ENCODE measurements at regions not wholly inside any gene's neighbourhood (a gene's known extent, or its start where the extent isn't known, plus 50 kb on each side); places are given as distances from the start of the nearest gene placed in this dataset.

GRCh38 chrX:94041881-94042280, 367.9 kb downstream of the FAM133A start:
- DNase-seq (ENCODE audit: extremely low read depth in 1 of 11, low read depth in 9 of 11, low spot score in 4 of 11): no peak

- DNase-seq (ENCODE audit: extremely low read depth in 1 of 11, low read depth in 9 of 11, low spot score in 4 of 11): no peak
Observed at GRCh38 chrX:94045724-94046123, 371.7 kb downstream of the FAM133A start.

- no peak for DNase-seq (ENCODE audit: extremely low read depth in 1 of 11, low read depth in 9 of 11, low spot score in 4 of 11)
Observed at GRCh38 chrX:94051926-94052325, 377.9 kb downstream of the FAM133A start.

GRCh38 chrX:94053575-94053974, 379.6 kb downstream of the FAM133A start:
- DNase-seq (ENCODE audit: extremely low read depth in 1 of 11, low read depth in 9 of 11, low spot score in 4 of 11): no peak

- no peak for DNase-seq (ENCODE audit: extremely low read depth in 1 of 11, low read depth in 9 of 11, low spot score in 4 of 11)
Observed at GRCh38 chrX:94057385-94057784, 383.4 kb downstream of the FAM133A start.

GRCh38 chrX:94058728-94059382, 384.8 kb downstream of the FAM133A start:
- peak in 1 of 11 donors; percentile 3 for DNase-seq (ENCODE audit: extremely low read depth in 1 of 11, low read depth in 9 of 11, low spot score in 4 of 11)

GRCh38 chrX:94065091-94065490, 391.1 kb downstream of the FAM133A start:
- no peak for DNase-seq (ENCODE audit: extremely low read depth in 1 of 11, low read depth in 9 of 11, low spot score in 4 of 11)

- DNase-seq (ENCODE audit: extremely low read depth in 1 of 11, low read depth in 9 of 11, low spot score in 4 of 11): no peak
Observed at GRCh38 chrX:94089149-94089548, 415.1 kb downstream of the FAM133A start.

GRCh38 chrX:94097868-94098267, 423.9 kb downstream of the FAM133A start:
- no peak for DNase-seq (ENCODE audit: extremely low read depth in 1 of 11, low read depth in 9 of 11, low spot score in 4 of 11)

- no peak for DNase-seq (ENCODE audit: extremely low read depth in 1 of 11, low read depth in 9 of 11, low spot score in 4 of 11)
Observed at GRCh38 chrX:94107981-94108380, 434.0 kb downstream of the FAM133A start.

GRCh38 chrX:94114362-94114761, 440.4 kb downstream of the FAM133A start:
- no peak for DNase-seq (ENCODE audit: extremely low read depth in 1 of 11, low read depth in 9 of 11, low spot score in 4 of 11)

GRCh38 chrX:94121799-94122198, 447.8 kb downstream of the FAM133A start:
- no peak for DNase-seq (ENCODE audit: extremely low read depth in 1 of 11, low read depth in 9 of 11, low spot score in 4 of 11)

- no peak for DNase-seq (ENCODE audit: extremely low read depth in 1 of 11, low read depth in 9 of 11, low spot score in 4 of 11)
Observed at GRCh38 chrX:94123062-94123461, 449.1 kb downstream of the FAM133A start.

- no peak for DNase-seq (ENCODE audit: extremely low read depth in 1 of 11, low read depth in 9 of 11, low spot score in 4 of 11)
Observed at GRCh38 chrX:94162971-94163370, 489.0 kb downstream of the FAM133A start.

- DNase-seq (ENCODE audit: extremely low read depth in 1 of 11, low read depth in 9 of 11, low spot score in 4 of 11): no peak
Observed at GRCh38 chrX:94178145-94178788, 504.3 kb downstream of the FAM133A start.

GRCh38 chrX:94204524-94204923, 530.5 kb downstream of the FAM133A start:
- DNase-seq (ENCODE audit: extremely low read depth in 1 of 11, low read depth in 9 of 11, low spot score in 4 of 11): no peak

GRCh38 chrX:94216738-94217137, 542.7 kb downstream of the FAM133A start:
- no peak for DNase-seq (ENCODE audit: extremely low read depth in 1 of 11, low read depth in 9 of 11, low spot score in 4 of 11)

- no peak for DNase-seq (ENCODE audit: extremely low read depth in 1 of 11, low read depth in 9 of 11, low spot score in 4 of 11)
Observed at GRCh38 chrX:94252211-94252610, 578.2 kb downstream of the FAM133A start.

GRCh38 chrX:94256396-94256795, 582.4 kb downstream of the FAM133A start:
- DNase-seq (ENCODE audit: extremely low read depth in 1 of 11, low read depth in 9 of 11, low spot score in 4 of 11): no peak

- DNase-seq (ENCODE audit: extremely low read depth in 1 of 11, low read depth in 9 of 11, low spot score in 4 of 11): no peak
Observed at GRCh38 chrX:94265323-94265722, 591.3 kb downstream of the FAM133A start.

- no peak for DNase-seq (ENCODE audit: extremely low read depth in 1 of 11, low read depth in 9 of 11, low spot score in 4 of 11)
Observed at GRCh38 chrX:94288325-94288724, 614.3 kb downstream of the FAM133A start.

Measured in renal cortex interstitium (tissue), 11 donors.